ENCODE measurements at regions not wholly inside any gene's neighbourhood (a gene's known extent, or its start where the extent isn't known, plus 50 kb on each side); places are given as distances from the start of the nearest gene placed in this dataset.
A peak's percentile ranks its signal among the peaks of the same experiment; 100 is the strongest.

GRCh38 chr13:75091718-75092117, 390.3 kb downstream of the TBC1D4 start:
- H3K4me3 Mint-ChIP-seq: no peak overlapping the region
- H3K27ac ChIP-seq (ENCODE audit: low read depth): no peak overlapping the region
- H3K36me3 Mint-ChIP-seq (ENCODE audit: low read depth): no peaks in the 10 kb centered on the region
- H3K4me3 ChIP-seq: no peak overlapping the region
- H3K4me2 ChIP-seq: no peak overlapping the region
- H3K9me2 ChIP-seq (ENCODE audit: insufficient read depth): no peaks in the 10 kb centered on the region
- H3K36me3 ChIP-seq (ENCODE audit: insufficient read depth): no peaks in the 10 kb centered on the region
- TF ChIP-seq STAT1 (IDR thresholded peaks at IDR 0.05; ENCODE audit: unreplicated experiment) (no peak), REST (IDR thresholded peaks at IDR 0.05; ENCODE audit: unreplicated experiment) (no peak), ZNF114 (CRISPR knock-in tag; IDR thresholded peaks at IDR 0.05) (no peak), EZH2phosphoT487 (IDR thresholded peaks at IDR 0.05; ENCODE audit: unreplicated experiment) (no peak), ZNF331 (CRISPR knock-in tag; IDR thresholded peaks at IDR 0.05; ENCODE audit: low read depth) (no peak), POLR2AphosphoS5 (IDR thresholded peaks at IDR 0.05; ENCODE audit: low read depth) (no peak), JUNB (IDR thresholded peaks at IDR 0.05; ENCODE audit: unreplicated experiment) (no peak)
- H4K20me1 ChIP-seq (replicated peaks; ENCODE audit: insufficient read depth): no peaks in the 10 kb centered on the region
- no peaks in the 10 kb centered on the region for H3K27me3 Mint-ChIP-seq (ENCODE audit: insufficient read depth, low read depth, poor library complexity)
- 0 out of 2 replicates have a peak overlapping the region, but pooled peaks have one; percentile 30 for H3K27ac Mint-ChIP-seq
- H3K9me3 Mint-ChIP-seq: no peaks in the 10 kb centered on the region
- H3K27me3 ChIP-seq (ENCODE audit: insufficient read depth): no peaks in the 10 kb centered on the region
- H3F3A ChIP-seq (replicated peaks; ENCODE audit: low read depth): no peaks in the 10 kb centered on the region
- no peaks in the 10 kb centered on the region for H3K79me2 ChIP-seq (replicated peaks; ENCODE audit: insufficient read depth)
- DNase-seq (ENCODE audit: low spot score) (peak; percentile 21), ATAC-seq (peak; percentile 47; the same call in 2 of the 3 replicates)
- H3K4me1 ChIP-seq (ENCODE audit: insufficient read depth): no peaks in the 10 kb centered on the region
- peak overlapping the region; percentile 83; the same call in 1 of the 2 replicates for H2AFZ ChIP-seq
- peaks cover 7% of the 10 kb centered on the region for H3K4me1 Mint-ChIP-seq

- Mint-ChIP-seq H3K27ac (no peak overlapping the region), H3K27me3 (ENCODE audit: insufficient read depth, low read depth, poor library complexity) (no peaks in the 10 kb centered on the region), H3K36me3 (ENCODE audit: low read depth) (no peaks in the 10 kb centered on the region), H3K4me1 (peaks cover 7% of the 10 kb centered on the region), H3K4me3 (no peak overlapping the region), H3K9me3 (no peaks in the 10 kb centered on the region)
- Histone ChIP-seq H4K20me1 (replicated peaks; ENCODE audit: insufficient read depth) (no peaks in the 10 kb centered on the region), H3K27ac (ENCODE audit: low read depth) (no peak overlapping the region), H3K36me3 (ENCODE audit: insufficient read depth) (no peaks in the 10 kb centered on the region), H3K4me1 (ENCODE audit: insufficient read depth) (no peaks in the 10 kb centered on the region), H2AFZ (no peak overlapping the region), H3K4me2 (no peak overlapping the region), H3K4me3 (no peak overlapping the region), H3K79me2 (replicated peaks; ENCODE audit: insufficient read depth) (no peaks in the 10 kb centered on the region), H3K27me3 (ENCODE audit: insufficient read depth) (no peaks in the 10 kb centered on the region), H3K9me2 (ENCODE audit: insufficient read depth) (no peaks in the 10 kb centered on the region), H3F3A (replicated peaks; ENCODE audit: low read depth) (no peaks in the 10 kb centered on the region)
- ATAC-seq (no peak), DNase-seq (ENCODE audit: low spot score) (no peak)
- TF ChIP-seq EZH2 (IDR thresholded peaks at IDR 0.05; ENCODE audit: low read depth, unreplicated experiment) (no peak), ZNF462 (CRISPR knock-in tag; IDR thresholded peaks at IDR 0.05) (no peak), ETS1 (IDR thresholded peaks at IDR 0.05) (no peak), ZNF331 (CRISPR knock-in tag; IDR thresholded peaks at IDR 0.05; ENCODE audit: low read depth) (no peak), POLR2AphosphoS5 (IDR thresholded peaks at IDR 0.05; ENCODE audit: low read depth) (no peak), NANOG (IDR thresholded peaks at IDR 0.05; ENCODE audit: borderline replicate concordance) (no peak), JUNB (IDR thresholded peaks at IDR 0.05; ENCODE audit: unreplicated experiment) (no peak)
Measured at GRCh38 chr13:75090872-75091615, 390.9 kb downstream of the TBC1D4 start.
